ENCODE measurements at regions not wholly inside any gene's neighbourhood (a gene's known extent, or its start where the extent isn't known, plus 50 kb on each side); places are given as distances from the start of the nearest gene placed in this dataset.

- Histone ChIP-seq H3K27me3 (ENCODE audit: insufficient read depth, low read depth) (no peaks in the 10 kb centered on the region), H3K79me2 (ENCODE audit: insufficient read depth, low read depth) (no peaks in the 10 kb centered on the region), H4K20me1 (ENCODE audit: insufficient read depth) (no peaks in the 10 kb centered on the region), H3K4me2 (no peak overlapping the region), H3K27ac (no peak overlapping the region), H3K36me3 (ENCODE audit: insufficient read depth) (no peaks in the 10 kb centered on the region), H3K4me1 (ENCODE audit: low read depth, poor library complexity, severe bottlenecking) (no peaks in the 10 kb centered on the region), H3K4me3 (IDR thresholded peaks at IDR 0.05; ENCODE audit: insufficient read depth, low read depth, low read length) (no peak overlapping the region), H3K9ac (no peak overlapping the region), H2AFZ (ENCODE audit: low read depth) (no peak overlapping the region)
- TF ChIP-seq CTCF (conservative IDR thresholded peaks at IDR 0.05; ENCODE audit: low read depth, low read length), result no peak
Measured at GRCh38 chr14:96634481-96634880, 132.3 kb downstream of the PAPOLA start.

- Histone ChIP-seq H3K79me2 (ENCODE audit: insufficient read depth, low read depth) (no peaks in the 10 kb centered on the region), H3K9ac (no peak overlapping the region), H2AFZ (ENCODE audit: low read depth) (no peak overlapping the region), H3K4me1 (ENCODE audit: low read depth, poor library complexity, severe bottlenecking) (no peaks in the 10 kb centered on the region), H3K27ac (no peak overlapping the region), H3K36me3 (ENCODE audit: insufficient read depth) (no peaks in the 10 kb centered on the region), H4K20me1 (ENCODE audit: insufficient read depth) (no peaks in the 10 kb centered on the region), H3K4me2 (no peak overlapping the region), H3K4me3 (IDR thresholded peaks at IDR 0.05; ENCODE audit: insufficient read depth, low read depth, low read length) (no peak overlapping the region), H3K27me3 (ENCODE audit: insufficient read depth, low read depth) (no peaks in the 10 kb centered on the region)
- no peak for TF ChIP-seq CTCF (conservative IDR thresholded peaks at IDR 0.05; ENCODE audit: low read depth, low read length)
Measured at GRCh38 chr14:96634896-96635295, 132.7 kb downstream of the PAPOLA start.

- Histone ChIP-seq H2AFZ (ENCODE audit: low read depth) (no peak overlapping the region), H3K27ac (no peak overlapping the region), H3K4me1 (ENCODE audit: low read depth, poor library complexity, severe bottlenecking) (no peaks in the 10 kb centered on the region), H3K36me3 (ENCODE audit: insufficient read depth) (no peaks in the 10 kb centered on the region), H3K9ac (no peak overlapping the region), H3K27me3 (ENCODE audit: insufficient read depth, low read depth) (no peaks in the 10 kb centered on the region), H4K20me1 (ENCODE audit: insufficient read depth) (no peaks in the 10 kb centered on the region), H3K4me3 (IDR thresholded peaks at IDR 0.05; ENCODE audit: insufficient read depth, low read depth, low read length) (no peak overlapping the region), H3K4me2 (no peak overlapping the region), H3K79me2 (ENCODE audit: insufficient read depth, low read depth) (no peaks in the 10 kb centered on the region)
- no peak for TF ChIP-seq CTCF (conservative IDR thresholded peaks at IDR 0.05; ENCODE audit: low read depth, low read length)
Measured at GRCh38 chr14:96635850-96636249, 133.7 kb downstream of the PAPOLA start.

GRCh38 chr14:96637521-96637920, 135.3 kb downstream of the PAPOLA start:
- H3K27me3 ChIP-seq (ENCODE audit: insufficient read depth, low read depth), result no peaks in the 10 kb centered on the region
- H3K27ac ChIP-seq, result no peak overlapping the region
- H3K4me3 ChIP-seq (IDR thresholded peaks at IDR 0.05; ENCODE audit: insufficient read depth, low read depth, low read length), result no peak overlapping the region
- TF ChIP-seq CTCF (conservative IDR thresholded peaks at IDR 0.05; ENCODE audit: low read depth, low read length), result no peak
- no peaks in the 10 kb centered on the region for H3K79me2 ChIP-seq (ENCODE audit: insufficient read depth, low read depth)
- H2AFZ ChIP-seq (ENCODE audit: low read depth), result no peak overlapping the region
- H4K20me1 ChIP-seq (ENCODE audit: insufficient read depth), result no peaks in the 10 kb centered on the region
- no peaks in the 10 kb centered on the region for H3K4me1 ChIP-seq (ENCODE audit: low read depth, poor library complexity, severe bottlenecking)
- H3K4me2 ChIP-seq, result no peak overlapping the region
- no peaks in the 10 kb centered on the region for H3K36me3 ChIP-seq (ENCODE audit: insufficient read depth)
- no peak overlapping the region for H3K9ac ChIP-seq
